ENCODE measurements at regions not wholly inside any gene's neighbourhood (a gene's known extent, or its start where the extent isn't known, plus 50 kb on each side); places are given as distances from the start of the nearest gene placed in this dataset.

- no peaks in the 10 kb centered on the region for H3K9me3 ChIP-seq
- H3K27ac ChIP-seq: no peak overlapping the region
- DNase-seq: no peak
- no peaks in the 10 kb centered on the region for H3K27me3 ChIP-seq
- no peaks in the 10 kb centered on the region for H3K36me3 ChIP-seq
- 36 to 56% (median 51%) methylated on average over 2 of the region's 2 CpGs for WGBS, 5 donors
- no peaks in the 10 kb centered on the region for H3K4me1 ChIP-seq
- no peak overlapping the region for H3K4me3 ChIP-seq
- intact Hi-C loops (cut with DNase I; ENCODE audit: low total_unique reads): no loop called here
- no peak for TF ChIP-seq POLR2AphosphoS5 (IDR thresholded peaks at IDR 0.05)
- TF ChIP-seq CTCF (IDR thresholded peaks at IDR 0.05): no peak
- TF ChIP-seq POLR2A (IDR thresholded peaks at IDR 0.05): no peak
- no peak for TF ChIP-seq EP300 (IDR thresholded peaks at IDR 0.05)
Measured at GRCh38 chr15:36432161-36432560, 147.3 kb upstream of the CDIN1 start.

GRCh38 chr15:36434177-36434576 is 145.2 kb upstream of the CDIN1 start:
- intact Hi-C loops (cut with DNase I; ENCODE audit: low total_unique reads): no loop called here
- Histone ChIP-seq H3K4me3 (no peak overlapping the region), H3K27me3 (no peaks in the 10 kb centered on the region), H3K9me3 (no peaks in the 10 kb centered on the region), H3K36me3 (no peaks in the 10 kb centered on the region), H3K27ac (no peak overlapping the region), H3K4me1 (no peaks in the 10 kb centered on the region)
- TF ChIP-seq EP300 (IDR thresholded peaks at IDR 0.05): no peak
- TF ChIP-seq POLR2A (IDR thresholded peaks at IDR 0.05): no peak
- no peak for TF ChIP-seq CTCF (IDR thresholded peaks at IDR 0.05)
- TF ChIP-seq POLR2AphosphoS5 (IDR thresholded peaks at IDR 0.05): no peak
- DNase-seq: no peak

GRCh38 chr15:36438499-36438898 is 140.9 kb upstream of the CDIN1 start:
- Histone ChIP-seq H3K9me3 (no peaks in the 10 kb centered on the region), H3K27ac (no peak overlapping the region), H3K4me3 (no peak overlapping the region), H3K4me1 (no peaks in the 10 kb centered on the region), H3K27me3 (no peaks in the 10 kb centered on the region), H3K36me3 (no peaks in the 10 kb centered on the region)
- TF ChIP-seq EP300 (IDR thresholded peaks at IDR 0.05) (no peak), POLR2A (IDR thresholded peaks at IDR 0.05) (no peak), POLR2AphosphoS5 (IDR thresholded peaks at IDR 0.05) (no peak), CTCF (IDR thresholded peaks at IDR 0.05) (no peak)
- WGBS, 5 donors: 68 to 84% (median 83%) methylated on average over 3 of the region's 3 CpGs
- DNase-seq: no peak
- intact Hi-C loops (cut with DNase I; ENCODE audit: low total_unique reads): no loop called here

- Histone ChIP-seq H3K4me3 (no peak overlapping the region), H3K27me3 (no peaks in the 10 kb centered on the region), H3K27ac (no peak overlapping the region), H3K9me3 (no peaks in the 10 kb centered on the region), H3K36me3 (no peaks in the 10 kb centered on the region), H3K4me1 (peaks cover 0 to 8% (median 0%) of the 10 kb centered on the region in 4 donors)
- no peak for DNase-seq
- TF ChIP-seq POLR2A (IDR thresholded peaks at IDR 0.05) (no peak), POLR2AphosphoS5 (IDR thresholded peaks at IDR 0.05) (no peak), CTCF (IDR thresholded peaks at IDR 0.05) (no peak), EP300 (IDR thresholded peaks at IDR 0.05) (no peak)
- intact Hi-C loops (cut with DNase I; ENCODE audit: low total_unique reads): no loop called here
- 81 to 96% (median 89%) methylated on average over 2 of the region's 2 CpGs for WGBS, 5 donors
Measured at GRCh38 chr15:36447373-36447772, 132.1 kb upstream of the CDIN1 start.
